ENCODE measurements at regions not wholly inside any gene's neighbourhood (a gene's known extent, or its start where the extent isn't known, plus 50 kb on each side); places are given as distances from the start of the nearest gene placed in this dataset.

DNA sequence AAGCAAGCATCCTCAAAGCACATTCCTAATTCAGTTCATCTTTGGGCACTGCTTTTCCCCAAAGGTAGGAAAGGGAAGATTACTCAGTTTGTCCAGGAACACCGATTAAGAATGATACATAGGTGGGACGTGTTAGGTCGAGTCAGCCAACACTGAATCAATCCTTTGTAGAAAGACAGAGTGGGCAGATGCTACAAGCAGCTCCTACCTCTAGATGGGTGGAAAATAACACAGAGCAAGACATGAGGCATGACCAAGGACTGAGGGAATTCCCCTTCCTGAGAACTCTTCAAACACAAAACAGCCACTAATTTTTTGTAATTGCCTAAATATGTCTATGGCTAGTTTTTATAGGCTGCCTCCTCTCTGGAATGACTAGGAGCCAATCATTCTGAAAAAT is 331.7 kb downstream of the HNRNPD start:
- Mint-ChIP-seq H3K4me1 (no peaks in the 10 kb centered on the region), H3K27ac (no peak overlapping the region), H3K9me3 (no peaks in the 10 kb centered on the region), H3K36me3 (no peaks in the 10 kb centered on the region), H3K27me3 (ENCODE audit: low read depth in 2 of 2) (peaks cover 30 to 55% of the 10 kb centered on the region in 2 donors), H3K4me3 (no peak overlapping the region)
- TF ChIP-seq, protein P1, sequence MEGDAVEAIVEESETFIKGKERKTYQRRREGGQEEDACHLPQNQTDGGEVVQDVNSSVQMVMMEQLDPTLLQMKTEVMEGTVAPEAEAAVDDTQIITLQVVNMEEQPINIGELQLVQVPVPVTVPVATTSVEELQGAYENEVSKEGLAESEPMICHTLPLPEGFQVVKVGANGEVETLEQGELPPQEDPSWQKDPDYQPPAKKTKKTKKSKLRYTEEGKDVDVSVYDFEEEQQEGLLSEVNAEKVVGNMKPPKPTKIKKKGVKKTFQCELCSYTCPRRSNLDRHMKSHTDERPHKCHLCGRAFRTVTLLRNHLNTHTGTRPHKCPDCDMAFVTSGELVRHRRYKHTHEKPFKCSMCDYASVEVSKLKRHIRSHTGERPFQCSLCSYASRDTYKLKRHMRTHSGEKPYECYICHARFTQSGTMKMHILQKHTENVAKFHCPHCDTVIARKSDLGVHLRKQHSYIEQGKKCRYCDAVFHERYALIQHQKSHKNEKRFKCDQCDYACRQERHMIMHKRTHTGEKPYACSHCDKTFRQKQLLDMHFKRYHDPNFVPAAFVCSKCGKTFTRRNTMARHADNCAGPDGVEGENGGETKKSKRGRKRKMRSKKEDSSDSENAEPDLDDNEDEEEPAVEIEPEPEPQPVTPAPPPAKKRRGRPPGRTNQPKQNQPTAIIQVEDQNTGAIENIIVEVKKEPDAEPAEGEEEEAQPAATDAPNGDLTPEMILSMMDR (IDR thresholded peaks at IDR 0.05) = no peak
- Histone ChIP-seq H3K4me1 (ENCODE audit: control insufficient read depth, insufficient read depth, low read length) (no peaks in the 10 kb centered on the region), H3K27me3 (ENCODE audit: control insufficient read depth, insufficient read depth, low read length) (peaks cover 18% of the 10 kb centered on the region), H3K4me3 (ENCODE audit: low read length) (no peak overlapping the region), H3K27ac (ENCODE audit: low read length) (no peak overlapping the region), H3K9me3 (ENCODE audit: control insufficient read depth, insufficient read depth, low read length) (no peaks in the 10 kb centered on the region), H3K36me3 (ENCODE audit: control insufficient read depth, insufficient read depth, low read length) (no peaks in the 10 kb centered on the region)
- no peak for ATAC-seq
- no peak for DNase-seq
- WGBS (ENCODE audit: insufficient coverage) = 82% methylated on average over 3 of the region's 3 CpGs
- intact Hi-C loops (cut with micrococcal nuclease) = no loop called here

DNA sequence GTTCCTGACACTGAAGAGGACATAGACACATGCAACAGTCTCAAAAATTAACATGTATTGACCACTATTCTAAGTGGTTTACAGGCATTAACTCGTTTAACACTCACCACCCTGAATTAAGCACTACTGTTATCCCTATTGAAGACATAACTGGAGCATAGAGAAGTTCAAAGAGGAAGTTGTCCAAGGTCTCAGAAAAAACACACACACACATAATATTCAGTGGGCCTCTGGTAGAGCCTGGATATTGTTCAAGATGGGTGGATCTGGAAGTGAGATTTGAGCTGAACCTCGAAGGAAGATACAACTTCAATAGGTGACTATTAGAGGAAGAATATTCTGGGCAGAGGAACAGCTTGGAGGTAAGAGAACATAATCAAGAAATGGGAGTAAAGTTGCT is 334.9 kb downstream of the HNRNPD start:
- no peaks in the 10 kb centered on the region for H3K4me1 ChIP-seq (ENCODE audit: control insufficient read depth, insufficient read depth, low read length)
- H3K27ac ChIP-seq (ENCODE audit: low read length) = no peak overlapping the region
- Mint-ChIP-seq H3K9me3 (no peaks in the 10 kb centered on the region), H3K27me3 (ENCODE audit: low read depth in 2 of 2) (peaks cover 24 to 34% of the 10 kb centered on the region in 2 donors), H3K27ac (no peak overlapping the region), H3K4me1 (no peaks in the 10 kb centered on the region), H3K4me3 (no peak overlapping the region), H3K36me3 (no peaks in the 10 kb centered on the region)
- ATAC-seq (no peak), DNase-seq (no peak)
- no peaks in the 10 kb centered on the region for H3K9me3 ChIP-seq (ENCODE audit: control insufficient read depth, insufficient read depth, low read length)
- TF ChIP-seq, protein P1 (IDR thresholded peaks at IDR 0.05) = no peak
- no peaks in the 10 kb centered on the region for H3K36me3 ChIP-seq (ENCODE audit: control insufficient read depth, insufficient read depth, low read length)
- WGBS (ENCODE audit: insufficient coverage) = 52% methylated on average over 1 of the region's 2 CpGs
- no peak overlapping the region for H3K4me3 ChIP-seq (ENCODE audit: low read length)
- intact Hi-C loops (cut with micrococcal nuclease) = no loop called here
- peaks cover 10% of the 10 kb centered on the region for H3K27me3 ChIP-seq (ENCODE audit: control insufficient read depth, insufficient read depth, low read length)

DNA sequence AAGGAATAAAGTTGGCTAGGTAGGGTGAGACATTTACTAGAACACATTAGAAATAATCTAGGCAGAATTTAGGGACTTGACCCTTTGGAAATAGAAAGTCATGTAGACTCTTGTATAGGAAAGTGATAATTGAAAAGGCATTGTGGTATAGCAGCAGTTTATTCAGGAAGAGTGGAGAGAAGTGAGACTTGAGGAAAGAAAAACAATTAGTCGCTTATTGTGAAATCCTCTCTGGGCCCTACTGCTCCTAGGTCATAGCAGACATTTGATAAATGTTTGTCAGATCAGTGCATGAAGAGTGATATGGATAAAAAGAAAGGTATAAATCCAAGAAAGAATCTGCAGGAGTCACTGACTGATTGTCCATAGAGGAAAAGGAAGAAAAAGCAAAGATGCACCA is 337.6 kb downstream of the HNRNPD start:
- Mint-ChIP-seq H3K27me3 (ENCODE audit: low read depth in 2 of 2) (peaks cover 10 to 11% of the 10 kb centered on the region in 2 donors), H3K4me1 (no peaks in the 10 kb centered on the region), H3K36me3 (no peaks in the 10 kb centered on the region), H3K4me3 (no peak overlapping the region), H3K27ac (no peak overlapping the region), H3K9me3 (no peaks in the 10 kb centered on the region)
- Histone ChIP-seq H3K27me3 (ENCODE audit: control insufficient read depth, insufficient read depth, low read length) (no peaks in the 10 kb centered on the region), H3K9me3 (ENCODE audit: control insufficient read depth, insufficient read depth, low read length) (no peaks in the 10 kb centered on the region), H3K36me3 (ENCODE audit: control insufficient read depth, insufficient read depth, low read length) (no peaks in the 10 kb centered on the region), H3K4me1 (ENCODE audit: control insufficient read depth, insufficient read depth, low read length) (no peaks in the 10 kb centered on the region), H3K4me3 (ENCODE audit: low read length) (no peak overlapping the region), H3K27ac (ENCODE audit: low read length) (no peak overlapping the region)
- intact Hi-C loops (cut with micrococcal nuclease) = no loop called here
- TF ChIP-seq, protein P1 (IDR thresholded peaks at IDR 0.05) = no peak
- no peak for DNase-seq
- ATAC-seq = no peak
- 83% methylated on average over 1 of the region's 1 CpG for WGBS (ENCODE audit: insufficient coverage)

GRCh38 chr4:82034878-82035277 is 338.9 kb downstream of the HNRNPD start:
- Histone ChIP-seq H3K27ac (ENCODE audit: low read length) (no peak overlapping the region), H3K36me3 (ENCODE audit: control insufficient read depth, insufficient read depth, low read length) (no peaks in the 10 kb centered on the region), H3K9me3 (ENCODE audit: control insufficient read depth, insufficient read depth, low read length) (no peaks in the 10 kb centered on the region), H3K4me3 (ENCODE audit: low read length) (no peak overlapping the region), H3K27me3 (ENCODE audit: control insufficient read depth, insufficient read depth, low read length) (no peaks in the 10 kb centered on the region), H3K4me1 (ENCODE audit: control insufficient read depth, insufficient read depth, low read length) (no peaks in the 10 kb centered on the region)
- H3K4me1 Mint-ChIP-seq = no peaks in the 10 kb centered on the region
- H3K9me3 Mint-ChIP-seq = no peaks in the 10 kb centered on the region
- no peaks in the 10 kb centered on the region for H3K36me3 Mint-ChIP-seq
- TF ChIP-seq, protein P1 (IDR thresholded peaks at IDR 0.05) = no peak
- no peak for DNase-seq
- intact Hi-C loops (cut with micrococcal nuclease) = no loop called here
- H3K27ac Mint-ChIP-seq = no peak overlapping the region
- H3K4me3 Mint-ChIP-seq = no peak overlapping the region
- no peak for ATAC-seq
- H3K27me3 Mint-ChIP-seq (ENCODE audit: low read depth in 2 of 2) = peaks cover 8 to 12% of the 10 kb centered on the region in 2 donors
- 100% methylated on average over 1 of the region's 2 CpGs for WGBS (ENCODE audit: insufficient coverage)

Measured in natural killer cell (primary cell).